ENCODE measurements at regions not wholly inside any gene's neighbourhood (a gene's known extent, or its start where the extent isn't known, plus 50 kb on each side); places are given as distances from the start of the nearest gene placed in this dataset.

- no peak for FAIRE-seq
- H3K27me3 ChIP-seq (ENCODE audit: control insufficient read depth in 2 of 2, insufficient read depth in 2 of 2, low read length in 2 of 2) = peaks cover 0 to 4% of the 10 kb centered on the region in 2 experiments
- dilution Hi-C loops (cut with MboI; ENCODE audit: extremely low pct_ligation_motif_present, low sequenced_read_pairs) = no loop called here
Measured at GRCh38 chr1:31515056-31515775, 61.1 kb upstream of the TINAGL1 start.

More at GRCh38 chr1:31515056-31515775, 61.1 kb upstream of the TINAGL1 start:
- H4K20me1 ChIP-seq (replicated peaks; ENCODE audit: control insufficient read depth, extremely low read depth, insufficient read depth, low read length) = no peaks in the 10 kb centered on the region
- ChIA-PET POLR2A (no interaction called here), CTCF (no interaction called here)
- H3K36me3 ChIP-seq (ENCODE audit: control insufficient read depth in 2 of 2, extremely low read depth in 1 of 2, insufficient read depth in 2 of 2, low read length in 2 of 2) = no peaks in the 10 kb centered on the region
- no peaks in the 10 kb centered on the region for H3K79me2 ChIP-seq (ENCODE audit: control insufficient read depth, insufficient read depth, low read length)
- no peak overlapping the region for H3K27ac ChIP-seq (ENCODE audit: insufficient read depth, low read depth, low read length)
- BruUV-seq (replicated peaks) = no TSS peak
- H3K9me1 ChIP-seq (replicated peaks; ENCODE audit: control insufficient read depth, extremely low read depth, insufficient read depth, low read length) = no peaks in the 10 kb centered on the region
- H2AFZ ChIP-seq (ENCODE audit: low read depth, low read length) = no peak overlapping the region
- H3K9me3 ChIP-seq (replicated peaks; ENCODE audit: control insufficient read depth, insufficient read depth, low read length) = no peaks in the 10 kb centered on the region
- intact Hi-C loops (cut with micrococcal nuclease) = no loop called here
- TF ChIP-seq POLR2AphosphoS5 (IDR thresholded peaks at IDR 0.05; ENCODE audit: insufficient read depth, low read depth, low read length) (no peak), MAX (IDR thresholded peaks at IDR 0.05; ENCODE audit: insufficient read depth, insufficient read length) (no peak), EZH2 (IDR thresholded peaks at IDR 0.05; ENCODE audit: borderline replicate concordance, low read depth, low read length, severe bottlenecking) (no peak), GATA2 (IDR thresholded peaks at IDR 0.05; ENCODE audit: insufficient read depth, insufficient read length, low read depth, low read length) (no peak), CTCF (IDR thresholded peaks at IDR 0.05; ENCODE audit: extremely low read depth in 1 of 2, insufficient read depth in 1 of 2, low read depth in 1 of 2, low read length in 2 of 2) (no peak), POLR2A (IDR thresholded peaks at IDR 0.05; ENCODE audit: low read depth, low read length) (no peak), JUN (IDR thresholded peaks at IDR 0.05; ENCODE audit: borderline replicate concordance, insufficient read depth, insufficient read length, low read depth) (no peak), MYC (IDR thresholded peaks at IDR 0.05; ENCODE audit: low read depth, low read length) (no peak), FOS (IDR thresholded peaks at IDR 0.05; ENCODE audit: borderline replicate concordance, insufficient read depth, low read length) (no peak)
- H3K4me2 ChIP-seq (ENCODE audit: insufficient read depth, low read length) = no peak overlapping the region
- no peak overlapping the region for H3K9ac ChIP-seq (replicated peaks; ENCODE audit: extremely low read depth, insufficient read depth, low read length)
- DNase-seq (ENCODE audit: low read depth, low spot score) = no peak
- H3K4me1 ChIP-seq (ENCODE audit: control insufficient read depth, extremely low read depth, insufficient read depth, low read length) = no peaks in the 10 kb centered on the region
- no peak overlapping the region for H3K4me3 ChIP-seq (replicated peaks in 1 of 3; ENCODE audit: insufficient read depth in 1 of 3, low read depth in 1 of 3, low read length in 3 of 3)
